Smooth muscle cell (in vitro differentiated cells): ENCODE measurements at regions not wholly inside any gene's neighbourhood (a gene's known extent, or its start where the extent isn't known, plus 50 kb on each side); places are given as distances from the start of the nearest gene placed in this dataset.

Experiments
- DNase-seq: peaks from one replicate; lab custom pipeline; 2025; ENCODE audit not compliant: unreplicated experiment; lab: John Stamatoyannopoulos, UW
- H2AFZ ChIP-seq: fragments of 200-600 bp; sonication (generic); 2 replicates; pipeline ENCODE4 v1.6.0; 2016; ENCODE audit warnings: antibody characterized with exemption, low read depth, mild to moderate bottlenecking
- H3F3A ChIP-seq: fragments of 200-600 bp; sonication (generic); 2 replicates; pipeline ENCODE4 v1.6.0; 2017; ENCODE audit warnings: antibody characterized with exemption, low read depth
- H3K27ac ChIP-seq: fragments of 200-600 bp; sonication (generic); 2 replicates; pipeline ENCODE4 v1.5.1; 2016; ENCODE audit warnings: low read depth, mild to moderate bottlenecking
- H3K27me3 ChIP-seq: fragments of 200-600 bp; sonication (generic); 2 replicates; pipeline ENCODE4 v1.6.1; 2016; ENCODE audit warnings: low read depth, mild to moderate bottlenecking
- H3K36me3 ChIP-seq: fragments of 200-600 bp; sonication (generic); 2 replicates; pipeline ENCODE4 v1.5.1; 2016; ENCODE audit warnings: low read depth
- H3K4me1 ChIP-seq: fragments of 200-600 bp; sonication (generic); 2 replicates; pipeline ENCODE4 v1.5.1; 2016; ENCODE audit warnings: low read depth
- H3K4me2 ChIP-seq: fragments of 200-600 bp; sonication (generic); 2 replicates; pipeline ENCODE4 v1.6.0; 2016; ENCODE audit warnings: mild to moderate bottlenecking
- H3K4me3 ChIP-seq: fragments of 200-600 bp; sonication (generic); 2 replicates; pipeline ENCODE4 v1.5.1; 2016; ENCODE audit warnings: mild to moderate bottlenecking
- H3K79me2 ChIP-seq: fragments of 200-600 bp; sonication (generic); 2 replicates; pipeline ENCODE4 v1.6.0; 2016; ENCODE audit warnings: low read depth, mild to moderate bottlenecking
- H3K9ac ChIP-seq: fragments of 200-600 bp; sonication (generic); 2 replicates; pipeline ENCODE4 v1.6.0; 2016; ENCODE audit warnings: low read depth
- H3K9me3 ChIP-seq: fragments of 200-600 bp; sonication (generic); replicated peaks from 2 replicates; pipeline ENCODE4 v1.5.1; 2016; ENCODE audit warnings: low read depth
- H4K20me1 ChIP-seq: fragments of 200-600 bp; sonication (generic); 2 replicates; pipeline ENCODE4 v1.6.0; 2016; ENCODE audit warnings: low read depth
- WGBS: methylation state at CpG from one replicate; pipeline ENCODE4 v1.1.7; 2016; ENCODE audit warnings: low lambda C conversion rate; 5-methylcytosine and 5-hydroxymethylcytosine counted together
- TF ChIP-seq, protein P1 (sequence below): fragments of 200-600 bp; sonication (generic); IDR thresholded peaks from 2 replicates; pipeline ENCODE4 v1.5.1; 2017; ENCODE audit warnings: borderline replicate concordance, mild to moderate bottlenecking, antibody characterized with exemption; ENCODE audit not compliant: insufficient read depth, poor library complexity, severe bottlenecking

DNA sequence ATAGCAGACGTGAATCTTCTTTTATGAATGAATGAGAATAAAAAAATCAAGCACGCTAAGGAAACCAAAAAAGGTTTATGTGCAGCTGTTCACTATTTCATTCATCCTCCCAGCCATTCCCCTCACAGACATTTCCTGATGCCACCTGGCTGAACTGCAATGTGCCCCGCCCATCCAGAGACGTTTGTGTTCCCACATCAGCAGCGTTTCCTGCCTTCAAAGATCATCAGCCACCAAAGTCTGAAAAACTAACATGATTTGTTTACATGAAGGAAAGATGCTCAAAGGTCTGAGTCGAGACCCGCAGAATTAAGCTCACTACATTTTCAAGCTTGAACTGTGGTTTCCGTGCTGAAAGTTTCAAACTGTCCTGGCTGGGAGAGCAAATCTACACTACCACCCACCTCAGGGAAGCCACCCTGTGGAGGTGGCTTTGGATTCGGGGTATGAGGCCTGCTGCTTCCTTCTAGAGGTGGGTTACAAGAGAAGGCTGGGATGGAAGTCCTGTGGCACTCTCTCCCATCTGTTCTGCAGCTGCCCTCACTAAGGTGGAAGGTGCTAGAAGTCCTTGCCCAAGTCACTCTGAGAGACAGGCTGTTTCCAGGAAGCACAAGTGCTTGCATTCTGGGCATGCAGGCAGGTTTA lies 201.3 kb upstream of the OSR1 start:
- no peaks in the 10 kb centered on the region for H3K36me3 ChIP-seq
- no peaks in the 10 kb centered on the region for H3K4me1 ChIP-seq
- H3K27ac ChIP-seq: no peak overlapping the region
- H3K4me3 ChIP-seq: no peak overlapping the region
- TF ChIP-seq, protein P1, sequence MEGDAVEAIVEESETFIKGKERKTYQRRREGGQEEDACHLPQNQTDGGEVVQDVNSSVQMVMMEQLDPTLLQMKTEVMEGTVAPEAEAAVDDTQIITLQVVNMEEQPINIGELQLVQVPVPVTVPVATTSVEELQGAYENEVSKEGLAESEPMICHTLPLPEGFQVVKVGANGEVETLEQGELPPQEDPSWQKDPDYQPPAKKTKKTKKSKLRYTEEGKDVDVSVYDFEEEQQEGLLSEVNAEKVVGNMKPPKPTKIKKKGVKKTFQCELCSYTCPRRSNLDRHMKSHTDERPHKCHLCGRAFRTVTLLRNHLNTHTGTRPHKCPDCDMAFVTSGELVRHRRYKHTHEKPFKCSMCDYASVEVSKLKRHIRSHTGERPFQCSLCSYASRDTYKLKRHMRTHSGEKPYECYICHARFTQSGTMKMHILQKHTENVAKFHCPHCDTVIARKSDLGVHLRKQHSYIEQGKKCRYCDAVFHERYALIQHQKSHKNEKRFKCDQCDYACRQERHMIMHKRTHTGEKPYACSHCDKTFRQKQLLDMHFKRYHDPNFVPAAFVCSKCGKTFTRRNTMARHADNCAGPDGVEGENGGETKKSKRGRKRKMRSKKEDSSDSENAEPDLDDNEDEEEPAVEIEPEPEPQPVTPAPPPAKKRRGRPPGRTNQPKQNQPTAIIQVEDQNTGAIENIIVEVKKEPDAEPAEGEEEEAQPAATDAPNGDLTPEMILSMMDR: no peak
- H3K27me3 ChIP-seq: peaks cover 46% of the 10 kb centered on the region
- no peaks in the 10 kb centered on the region for H3K79me2 ChIP-seq
- H2AFZ ChIP-seq: no peak overlapping the region
- no peaks in the 10 kb centered on the region for H3K9me3 ChIP-seq
- WGBS: 67% methylated on average over 9 of the region's 9 CpGs
- H3K4me2 ChIP-seq: no peak overlapping the region
- no peak for DNase-seq
- H3K9ac ChIP-seq: no peak overlapping the region
- no peaks in the 10 kb centered on the region for H4K20me1 ChIP-seq
- H3F3A ChIP-seq: no peaks in the 10 kb centered on the region

DNA sequence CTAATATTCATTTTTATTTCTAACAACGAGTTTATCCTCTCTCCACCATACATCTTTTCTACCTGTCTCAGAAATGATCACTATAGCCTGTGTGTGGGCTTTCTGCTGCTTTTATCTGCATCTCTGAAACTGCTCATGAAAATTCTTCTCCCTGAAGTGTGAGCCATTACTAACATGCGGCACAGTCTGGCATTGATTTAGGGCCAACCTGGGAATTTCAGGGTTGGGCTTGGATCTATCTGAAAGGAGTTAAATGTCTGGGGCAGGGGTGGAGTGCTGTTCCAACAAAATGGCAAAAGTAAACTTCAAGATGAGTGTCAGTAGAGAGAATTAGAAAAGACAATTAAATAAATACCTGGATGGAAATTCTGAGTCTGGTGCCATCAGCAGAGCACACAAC lies 198.2 kb upstream of the OSR1 start:
- no peak overlapping the region for H3K4me3 ChIP-seq
- TF ChIP-seq, protein P1: no peak
- no peaks in the 10 kb centered on the region for H3K79me2 ChIP-seq
- no peak overlapping the region for H3K27ac ChIP-seq
- H2AFZ ChIP-seq: no peak overlapping the region
- H4K20me1 ChIP-seq: no peaks in the 10 kb centered on the region
- no peak for DNase-seq
- no peaks in the 10 kb centered on the region for H3K9me3 ChIP-seq
- no peak overlapping the region for H3K9ac ChIP-seq
- H3K4me1 ChIP-seq: no peaks in the 10 kb centered on the region
- H3F3A ChIP-seq: no peaks in the 10 kb centered on the region
- no peaks in the 10 kb centered on the region for H3K36me3 ChIP-seq
- H3K4me2 ChIP-seq: no peak overlapping the region
- H3K27me3 ChIP-seq: peaks cover 43% of the 10 kb centered on the region
- 79% methylated on average over 2 of the region's 2 CpGs for WGBS

DNA sequence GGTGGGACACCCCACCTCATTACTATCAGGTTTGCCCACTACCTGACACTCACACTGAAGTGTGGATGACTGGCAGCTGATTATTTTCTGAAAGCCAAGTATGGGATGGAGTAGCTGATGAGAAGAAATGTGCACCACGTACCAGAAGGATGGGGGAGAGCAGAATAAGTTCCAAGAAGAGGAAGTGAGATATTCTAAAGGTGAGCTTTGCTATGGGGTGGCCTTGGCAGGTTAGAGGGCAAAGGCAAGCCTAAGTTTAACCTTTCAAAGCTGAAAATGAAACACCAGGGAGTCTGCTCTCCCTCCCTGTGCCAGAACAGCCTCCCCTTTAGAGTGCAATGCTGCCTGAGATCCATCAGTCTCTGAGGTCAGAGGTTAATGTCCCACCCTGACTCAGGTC lies 196.1 kb upstream of the OSR1 start:
- H3K4me3 ChIP-seq: no peak overlapping the region
- H3K27me3 ChIP-seq: peaks cover 39% of the 10 kb centered on the region
- no peaks in the 10 kb centered on the region for H3K36me3 ChIP-seq
- 78% methylated on average over 1 of the region's 1 CpG for WGBS
- TF ChIP-seq, protein P1: no peak
- no peaks in the 10 kb centered on the region for H3F3A ChIP-seq
- H3K79me2 ChIP-seq: no peaks in the 10 kb centered on the region
- DNase-seq: no peak
- no peak overlapping the region for H3K4me2 ChIP-seq
- H3K27ac ChIP-seq: no peak overlapping the region
- H3K4me1 ChIP-seq: no peaks in the 10 kb centered on the region
- no peaks in the 10 kb centered on the region for H3K9me3 ChIP-seq
- no peak overlapping the region for H3K9ac ChIP-seq
- no peak overlapping the region for H2AFZ ChIP-seq
- no peaks in the 10 kb centered on the region for H4K20me1 ChIP-seq

DNA sequence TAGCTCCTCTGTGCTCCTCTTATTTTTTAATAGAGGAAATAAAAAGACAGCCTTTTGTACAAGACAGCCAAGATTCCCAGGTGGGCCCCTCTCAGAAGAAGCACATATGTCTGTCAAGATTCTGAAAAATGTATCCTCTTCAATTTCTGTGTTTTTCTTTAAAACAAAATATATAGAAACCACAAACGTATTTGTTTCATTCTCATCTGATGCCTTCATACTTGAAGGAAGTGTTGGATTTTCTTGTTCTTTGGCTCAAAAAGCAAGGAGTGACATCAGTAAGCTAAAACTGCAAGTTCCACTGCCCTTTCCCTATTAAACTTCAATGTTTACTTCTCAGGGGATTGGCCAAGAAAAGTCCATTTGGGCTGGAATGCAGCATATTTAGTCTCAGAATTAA lies 193.8 kb upstream of the OSR1 start:
- Histone ChIP-seq H3K9ac (no peak overlapping the region), H2AFZ (no peak overlapping the region), H3K27me3 (peaks cover 27% of the 10 kb centered on the region), H3F3A (no peaks in the 10 kb centered on the region), H3K4me1 (no peaks in the 10 kb centered on the region), H3K4me3 (no peak overlapping the region), H4K20me1 (no peaks in the 10 kb centered on the region), H3K27ac (no peak overlapping the region), H3K4me2 (no peak overlapping the region), H3K36me3 (no peaks in the 10 kb centered on the region), H3K79me2 (no peaks in the 10 kb centered on the region), H3K9me3 (no peaks in the 10 kb centered on the region)
- TF ChIP-seq, protein P1: no peak
- DNase-seq: no peak
- WGBS: 63% methylated on average over 1 of the region's 1 CpG
